Upper lobe of left lung (tissue), 6 donors: ENCODE measurements at regions not wholly inside any gene's neighbourhood (a gene's known extent, or its start where the extent isn't known, plus 50 kb on each side); places are given as distances from the start of the nearest gene placed in this dataset.

ENCODE experiments used
- ATAC-seq, 2 donors: fragments of 200-7000 bp; cut with Tn5 transposase; one replicate each; pipeline ENCODE4 v1.9.1; 2022; ENCODE audit warnings: mild to moderate bottlenecking in 2 of 2, moderate library complexity in 2 of 2; ENCODE audit not compliant: low FRiP score in 2 of 2
- DNase-seq, 2 donors: peaks; one replicate each; pipeline ENCODE4 v3.0.0-alpha.2; 2019 to 2020
- H3K27ac ChIP-seq, 4 donors: fragments of 200-600 bp; sonication (generic); one replicate each; pipeline ENCODE4 v1.5.1; 2016 to 2019
- H3K27me3 ChIP-seq, 4 donors: fragments of 200-600 bp; sonication (generic); one replicate each; pipeline ENCODE4 v1.5.1; 2017 to 2019
- H3K36me3 ChIP-seq, 4 donors: fragments of 200-600 bp; sonication (generic); one replicate each; pipeline ENCODE4 v1.5.1; 2016 to 2019
- H3K4me1 ChIP-seq, 4 donors: fragments of 200-600 bp; sonication (generic); one replicate each; pipeline ENCODE4 v1.5.1; 2018 to 2019
- H3K4me3 ChIP-seq, 4 donors: fragments of 200-600 bp; sonication (generic); one replicate each; pipeline ENCODE4 v1.5.1; 2017 to 2019; ENCODE audit warnings: mild to moderate bottlenecking in 2 of 4, moderate library complexity in 1 of 4
- H3K9me3 ChIP-seq, 4 donors: fragments of 200-600 bp; sonication (generic); one replicate each; pipeline ENCODE4 v1.5.1; 2018 to 2019
- CTCF ChIP-seq, 6 experiments: fragments of 450-650 bp in 4 of 6; fragments of 200-600 bp in 2 of 6; sonication (generic) in 2 of 6; IDR thresholded peaks; one replicate each; pipeline ENCODE4 v1.5.1; 2016 to 2019; ENCODE audit warnings: antibody characterized with exemption in 6 of 6
- EP300 ChIP-seq, 4 donors: sonication (generic); formaldehyde crosslinking; IDR thresholded peaks; one replicate each; pipeline ENCODE4 v1.5.1; 2017; ENCODE audit warnings: antibody characterized with exemption in 4 of 4, control low read depth in 2 of 4
- POLR2A ChIP-seq, 4 donors: fragments of 450-650 bp; IDR thresholded peaks; one replicate each; pipeline ENCODE4 v1.5.1; 2016 to 2017; ENCODE audit warnings: antibody characterized with exemption in 4 of 4, mild to moderate bottlenecking in 2 of 4
- POLR2AphosphoS5 ChIP-seq, 2 donors: sonication (generic); formaldehyde crosslinking; IDR thresholded peaks; one replicate each; pipeline ENCODE4 v1.5.1; 2017; ENCODE audit warnings: antibody characterized with exemption in 2 of 2
- WGBS, 2 donors: methylation state at CpG; one replicate each; pipeline ENCODE4 v1.1.5; 2017 to 2018; 5-methylcytosine and 5-hydroxymethylcytosine counted together
- donor health status: DM: no; HTN: no; CAD: no; lungs with moderate emphysema.
- donor health status: DM: no; HTN: yes; CAD: no; lungs with severe emphysema.

- no peak for ATAC-seq
- no peak for DNase-seq
- no peak overlapping the region for H3K4me3 ChIP-seq
- WGBS, 2 donors = 90 to 100% methylated on average over 1 of the region's 1 CpG
- peaks cover 0 to 4% (median 3%) of the 10 kb centered on the region in 4 donors for H3K4me1 ChIP-seq
- H3K9me3 ChIP-seq = no peaks in the 10 kb centered on the region
- no peaks in the 10 kb centered on the region for H3K36me3 ChIP-seq
- no peak for TF ChIP-seq POLR2AphosphoS5 (IDR thresholded peaks at IDR 0.05)
- TF ChIP-seq EP300 (IDR thresholded peaks at IDR 0.05) = no peak
- no peak for TF ChIP-seq CTCF (IDR thresholded peaks at IDR 0.05)
- TF ChIP-seq POLR2A (IDR thresholded peaks at IDR 0.05) = no peak
- H3K27ac ChIP-seq = no peak overlapping the region
- H3K27me3 ChIP-seq = no peaks in the 10 kb centered on the region
Observed at GRCh38 chr6:80636689-80637088, 530.2 kb downstream of the BCKDHB start.

GRCh38 chr6:80633412-80633811 lies 526.9 kb downstream of the BCKDHB start:
- H3K4me1 ChIP-seq = peaks cover 0 to 2% (median under 1%) of the 10 kb centered on the region in 4 donors
- DNase-seq = no peak
- WGBS, 2 donors = 51 to 78% methylated on average over 2 of the region's 2 CpGs
- TF ChIP-seq POLR2A (IDR thresholded peaks at IDR 0.05) (no peak), POLR2AphosphoS5 (IDR thresholded peaks at IDR 0.05) (no peak), CTCF (IDR thresholded peaks at IDR 0.05) (no peak), EP300 (IDR thresholded peaks at IDR 0.05) (no peak)
- ATAC-seq = no peak
- no peaks in the 10 kb centered on the region for H3K27me3 ChIP-seq
- no peaks in the 10 kb centered on the region for H3K36me3 ChIP-seq
- H3K9me3 ChIP-seq = no peaks in the 10 kb centered on the region
- H3K27ac ChIP-seq = no peak overlapping the region
- no peak overlapping the region for H3K4me3 ChIP-seq

- H3K4me1 ChIP-seq = no peaks in the 10 kb centered on the region
- TF ChIP-seq POLR2AphosphoS5 (IDR thresholded peaks at IDR 0.05) (no peak), POLR2A (IDR thresholded peaks at IDR 0.05) (no peak), EP300 (IDR thresholded peaks at IDR 0.05) (no peak), CTCF (IDR thresholded peaks at IDR 0.05) (no peak)
- 57 to 97% methylated on average over 1 of the region's 1 CpG for WGBS, 2 donors
- H3K4me3 ChIP-seq = no peak overlapping the region
- H3K27me3 ChIP-seq = no peaks in the 10 kb centered on the region
- H3K36me3 ChIP-seq = no peaks in the 10 kb centered on the region
- peaks cover 0 to 3% (median 0%) of the 10 kb centered on the region in 4 donors for H3K9me3 ChIP-seq
- ATAC-seq (no peak), DNase-seq (no peak)
- no peak overlapping the region for H3K27ac ChIP-seq
Observed at GRCh38 chr6:80625405-80625804, 518.9 kb downstream of the BCKDHB start.

GRCh38 chr6:80623066-80623815 lies 516.8 kb downstream of the BCKDHB start:
- DNase-seq = no peak
- no peaks in the 10 kb centered on the region for H3K36me3 ChIP-seq
- TF ChIP-seq POLR2A (IDR thresholded peaks at IDR 0.05) = no peak
- no peak for TF ChIP-seq CTCF (IDR thresholded peaks at IDR 0.05)
- no peak for TF ChIP-seq POLR2AphosphoS5 (IDR thresholded peaks at IDR 0.05)
- no peak for TF ChIP-seq EP300 (IDR thresholded peaks at IDR 0.05)
- no peaks in the 10 kb centered on the region for H3K27me3 ChIP-seq
- H3K4me1 ChIP-seq = no peaks in the 10 kb centered on the region
- peaks cover 0 to 3% (median 0%) of the 10 kb centered on the region in 4 donors for H3K9me3 ChIP-seq
- H3K4me3 ChIP-seq = no peak overlapping the region
- no peak for ATAC-seq
- H3K27ac ChIP-seq = no peak overlapping the region

GRCh38 chr6:80622641-80623040 lies 516.2 kb downstream of the BCKDHB start:
- TF ChIP-seq CTCF (IDR thresholded peaks at IDR 0.05) (no peak), POLR2A (IDR thresholded peaks at IDR 0.05) (no peak), POLR2AphosphoS5 (IDR thresholded peaks at IDR 0.05) (no peak), EP300 (IDR thresholded peaks at IDR 0.05) (no peak)
- peak in 1 of 2 donors; percentile 81 for DNase-seq
- no peak overlapping the region for H3K27ac ChIP-seq
- peaks cover 0 to 3% (median 0%) of the 10 kb centered on the region in 4 donors for H3K9me3 ChIP-seq
- H3K4me1 ChIP-seq = no peaks in the 10 kb centered on the region
- H3K36me3 ChIP-seq = no peaks in the 10 kb centered on the region
- H3K27me3 ChIP-seq = no peaks in the 10 kb centered on the region
- peak; percentile 38 to 63 for ATAC-seq
- no peak overlapping the region for H3K4me3 ChIP-seq
- 40 to 53% methylated on average over 1 of the region's 1 CpG for WGBS, 2 donors
